ENCODE measurements at regions not wholly inside any gene's neighbourhood (a gene's known extent, or its start where the extent isn't known, plus 50 kb on each side); places are given as distances from the start of the nearest gene placed in this dataset.
A peak's percentile ranks its signal among the peaks of the same experiment; 100 is the strongest.

GRCh38 chr6:105991561-105992314 is 94.4 kb upstream of the PRDM1 start:
- no peak for DNase-seq (ENCODE audit: low spot score)

- DNase-seq (ENCODE audit: low spot score), result no peak
Observed at GRCh38 chr6:105990151-105990550, 96.0 kb upstream of the PRDM1 start.

GRCh38 chr6:105988812-105989577 is 97.1 kb upstream of the PRDM1 start:
- DNase-seq (ENCODE audit: low spot score), result no peak

GRCh38 chr6:105988321-105988720 is 97.8 kb upstream of the PRDM1 start:
- no peak for DNase-seq (ENCODE audit: low spot score)

DNA sequence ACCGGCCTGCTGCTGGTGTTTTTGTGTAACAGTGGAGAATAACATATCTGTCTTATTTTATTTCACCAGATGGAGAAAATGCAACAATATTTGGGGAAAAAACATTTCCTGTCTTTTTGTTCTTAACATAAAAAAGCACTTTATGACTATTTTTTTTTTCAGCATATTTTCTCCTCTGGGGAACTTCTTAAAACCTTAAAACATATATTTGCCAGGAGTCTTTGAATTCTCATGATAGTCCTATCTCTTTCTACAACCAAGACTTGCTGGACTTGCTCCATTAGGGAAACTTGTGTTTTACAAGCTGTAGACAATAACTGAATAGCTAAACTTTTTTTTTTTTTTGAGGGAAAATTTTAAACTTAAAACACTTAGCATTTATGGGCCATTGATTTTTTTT is 98.6 kb upstream of the PRDM1 start:
- DNase-seq (ENCODE audit: low spot score), result no peak

DNA sequence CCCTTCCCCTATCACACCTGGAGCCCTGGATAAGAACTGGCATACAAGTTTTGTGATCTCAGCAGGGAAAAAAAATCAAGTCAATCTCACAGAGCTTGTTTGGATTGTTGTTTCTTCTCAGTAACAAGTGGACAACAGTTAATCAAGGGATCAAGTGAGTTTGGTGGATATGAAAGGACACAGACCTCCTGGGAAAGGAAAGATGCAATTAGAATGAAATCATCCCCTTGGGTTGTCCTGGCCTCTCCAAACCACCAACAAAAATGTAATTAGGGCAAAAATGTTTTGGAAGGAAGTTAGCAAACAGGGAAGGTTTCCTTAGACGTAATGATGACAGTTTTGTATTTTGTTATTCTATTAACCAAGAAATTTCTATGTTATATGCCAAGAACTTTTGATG is 99.1 kb upstream of the PRDM1 start:
- DNase-seq (ENCODE audit: low spot score), result no peak

- DNase-seq (ENCODE audit: low spot score), result no peak
Observed at GRCh38 chr6:105985816-105986632, 100.1 kb upstream of the PRDM1 start.

DNA sequence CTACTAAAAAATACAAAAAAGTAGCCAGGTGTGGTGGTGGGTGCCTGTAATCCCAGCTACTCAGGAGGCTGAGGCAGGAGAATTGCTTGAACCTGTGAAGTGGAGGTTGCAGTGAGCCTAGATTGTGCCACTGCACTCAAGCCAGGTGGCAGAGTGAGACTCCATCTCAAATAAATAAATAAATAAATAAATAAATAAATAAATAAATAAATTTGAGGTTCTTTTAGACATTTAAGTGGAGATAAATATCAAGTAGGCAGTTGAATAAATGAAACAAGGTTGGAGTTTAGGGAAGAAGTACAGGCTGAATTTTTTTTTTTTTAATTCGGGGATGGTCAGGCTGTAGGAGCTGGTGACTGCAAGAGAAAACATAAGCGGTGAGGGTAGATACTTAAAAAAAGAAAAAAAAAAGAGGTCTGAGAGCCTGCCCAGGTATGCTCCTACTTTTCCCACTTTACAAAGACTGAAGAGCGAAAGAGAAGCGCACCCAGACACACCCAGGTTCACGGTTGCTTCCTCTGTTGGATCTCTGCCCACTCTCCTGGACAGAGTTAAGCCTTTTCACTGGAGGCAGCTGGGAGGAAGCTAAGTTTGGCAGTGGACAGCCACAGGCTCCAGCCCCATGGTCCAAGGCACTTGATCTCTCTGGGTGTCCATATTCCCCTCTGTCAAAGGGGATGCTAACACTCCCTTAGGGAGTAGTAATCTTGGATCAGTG is 100.9 kb upstream of the PRDM1 start:
- DNase-seq (ENCODE audit: low spot score), result no peak

GRCh38 chr6:105983763-105984162 is 102.4 kb upstream of the PRDM1 start:
- DNase-seq (ENCODE audit: low spot score), result peak; percentile 51

GRCh38 chr6:105982761-105983540 is 103.2 kb upstream of the PRDM1 start:
- no peak for DNase-seq (ENCODE audit: low spot score)

GRCh38 chr6:105981888-105982358 is 104.2 kb upstream of the PRDM1 start:
- no peak for DNase-seq (ENCODE audit: low spot score)

- DNase-seq (ENCODE audit: low spot score), result no peak
Observed at GRCh38 chr6:105981002-105981887, 104.9 kb upstream of the PRDM1 start.

- DNase-seq (ENCODE audit: low spot score), result no peak
Observed at GRCh38 chr6:105978974-105979373, 107.2 kb upstream of the PRDM1 start.

- DNase-seq (ENCODE audit: low spot score), result no peak
Observed at GRCh38 chr6:105977934-105978504, 108.1 kb upstream of the PRDM1 start.

GRCh38 chr6:105974986-105975385 is 111.2 kb upstream of the PRDM1 start:
- no peak for DNase-seq (ENCODE audit: low spot score)

DNA sequence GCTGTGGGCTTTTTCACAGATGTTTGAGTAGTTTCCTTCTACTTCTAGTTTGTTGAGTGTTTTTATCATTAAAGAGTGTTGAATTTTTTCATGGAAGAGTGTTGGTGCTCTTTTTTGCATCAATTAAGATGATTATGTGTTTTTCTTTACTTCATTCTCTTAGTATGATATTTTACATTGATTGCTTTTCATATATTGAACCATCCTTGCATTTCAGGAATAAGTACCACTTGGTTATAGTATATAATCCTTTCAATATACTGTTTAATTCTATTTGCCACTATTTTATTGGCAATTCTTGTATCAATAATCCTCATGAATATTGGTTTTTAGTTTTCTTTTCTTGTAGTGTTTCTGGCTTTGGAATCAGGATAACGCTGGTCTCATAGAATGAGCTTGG is 113.7 kb upstream of the PRDM1 start:
- DNase-seq (ENCODE audit: low spot score), result no peak

DNA sequence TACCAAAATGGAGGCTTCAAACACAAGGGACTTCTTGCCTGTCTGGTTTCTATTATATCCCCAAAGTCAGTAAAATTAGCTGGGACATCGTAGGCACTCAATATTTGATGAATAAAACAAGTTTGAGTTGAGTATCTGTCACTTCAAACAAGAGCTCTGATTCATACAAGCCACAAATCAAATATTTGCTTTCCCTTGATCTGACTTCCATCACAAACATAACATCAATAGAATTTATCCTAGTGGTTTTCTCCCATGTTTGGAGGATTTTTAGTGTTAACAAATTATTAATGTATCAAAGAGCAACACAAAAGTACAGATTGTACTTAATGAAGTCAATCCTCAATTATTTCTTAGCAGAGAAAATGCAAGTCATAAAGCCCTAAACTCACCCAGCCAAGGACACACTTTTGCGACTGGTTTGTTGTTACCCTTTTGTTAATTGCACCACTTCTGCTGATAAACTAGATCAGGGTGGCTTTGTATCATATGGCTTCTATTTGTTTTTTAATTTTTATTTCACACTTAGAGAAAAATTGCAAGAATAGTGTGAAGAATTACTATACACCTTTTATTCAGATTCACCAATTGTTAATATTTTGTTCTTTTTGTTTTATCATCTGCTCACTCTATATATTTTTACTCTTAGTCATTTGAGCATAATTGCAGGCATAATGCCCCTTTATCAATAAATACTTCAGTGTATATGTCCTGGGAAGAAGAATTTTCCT is 117.4 kb upstream of the PRDM1 start:
- no peak for DNase-seq (ENCODE audit: low spot score)

- no peak for DNase-seq (ENCODE audit: low spot score)
Observed at GRCh38 chr6:105967917-105968602, 118.1 kb upstream of the PRDM1 start.
